NCI-H460 (cell line): ENCODE measurements at regions not wholly inside any gene's neighbourhood (a gene's known extent, or its start where the extent isn't known, plus 50 kb on each side); places are given as distances from the start of the nearest gene placed in this dataset.
"Not testable (repeated sequence)": the region's sequence is repeated elsewhere in the genome, so short reads cannot be mapped to it uniquely, and the experiment has no call there.

Source experiments
- DNase-seq: peaks from one replicate; pipeline ENCODE4 v3.0.0-alpha.2; 2016; ENCODE audit warnings: low read depth; ENCODE audit errors: extremely low read depth

DNA sequence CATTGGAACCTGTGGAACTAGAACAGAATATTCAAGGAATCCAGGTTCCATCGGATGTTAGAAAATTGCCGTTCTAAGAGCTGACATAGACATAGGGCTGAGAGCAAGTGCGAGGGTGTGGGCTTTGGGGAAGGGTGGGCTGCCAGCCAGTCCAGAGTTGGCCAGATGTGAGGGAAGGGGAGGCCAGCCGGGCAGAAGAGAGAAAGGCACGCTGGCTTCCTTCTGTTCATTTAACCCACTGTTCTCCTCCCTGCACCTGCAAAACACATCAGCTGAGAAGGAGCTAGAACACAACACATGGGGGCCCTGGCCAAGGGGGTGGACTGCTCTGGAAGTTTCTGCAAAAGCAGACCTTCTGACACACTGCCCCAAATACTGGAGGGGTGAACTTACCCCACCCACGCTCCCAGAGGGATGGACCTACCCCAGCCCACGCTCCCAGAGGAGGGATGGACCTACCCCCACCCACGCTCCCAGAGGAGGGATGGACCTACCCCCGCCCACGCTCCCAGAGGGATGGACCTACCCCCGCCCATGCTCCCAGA lies 98.0 kb downstream of the SHANK2 start:
- no peak for DNase-seq

GRCh38 chr11:71153005-71153390 lies 99.4 kb downstream of the SHANK2 start:
- DNase-seq = no peak

- not testable (repeated sequence) for DNase-seq
Observed at GRCh38 chr11:71152312-71153004, 99.9 kb downstream of the SHANK2 start.

GRCh38 chr11:71151561-71151960 lies 100.8 kb downstream of the SHANK2 start:
- no peak for DNase-seq

DNA sequence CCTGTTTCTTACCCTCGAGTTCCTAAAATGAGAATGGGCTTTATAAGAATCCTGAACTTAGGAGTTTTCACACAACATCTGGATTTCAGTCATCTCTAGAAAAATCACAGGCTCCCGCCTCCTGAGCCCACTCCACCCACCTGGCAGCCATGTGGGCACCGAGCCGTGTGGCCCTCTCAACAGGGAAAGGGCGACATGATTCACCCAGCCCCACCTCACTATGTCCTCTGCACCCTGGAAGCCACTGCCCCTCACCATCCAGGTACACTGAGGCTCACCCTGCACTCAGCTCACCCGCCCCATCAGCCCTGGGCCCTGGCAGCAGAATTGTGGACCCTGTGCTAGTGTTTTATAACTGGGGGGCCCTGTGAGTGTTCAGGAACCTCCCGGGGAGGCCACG lies 101.5 kb downstream of the SHANK2 start:
- no peak for DNase-seq

- DNase-seq = no peak
Observed at GRCh38 chr11:71148716-71149115, 103.7 kb downstream of the SHANK2 start.

- DNase-seq = no peak
Observed at GRCh38 chr11:71147331-71147730, 105.0 kb downstream of the SHANK2 start.

DNA sequence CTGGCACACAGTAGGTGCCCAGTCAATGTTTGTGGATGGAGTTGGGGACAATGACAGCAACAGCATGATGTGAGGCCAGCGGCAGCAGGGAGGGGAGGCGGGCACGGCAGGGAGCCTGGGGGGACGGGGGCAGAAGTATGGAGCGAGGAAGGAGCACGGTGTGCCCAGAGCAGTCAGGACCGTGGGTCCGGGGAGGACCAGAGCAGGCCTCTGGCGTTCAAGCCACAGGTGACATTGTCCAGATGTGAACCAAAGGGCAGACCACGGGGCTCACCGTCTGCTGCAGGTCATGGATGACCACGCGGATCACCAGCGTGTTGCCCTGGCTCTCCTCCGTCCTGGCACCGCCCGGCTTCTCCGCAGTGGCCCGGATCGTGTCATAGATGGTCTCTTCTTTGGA lies 105.5 kb downstream of the SHANK2 start:
- no peak for DNase-seq

DNA sequence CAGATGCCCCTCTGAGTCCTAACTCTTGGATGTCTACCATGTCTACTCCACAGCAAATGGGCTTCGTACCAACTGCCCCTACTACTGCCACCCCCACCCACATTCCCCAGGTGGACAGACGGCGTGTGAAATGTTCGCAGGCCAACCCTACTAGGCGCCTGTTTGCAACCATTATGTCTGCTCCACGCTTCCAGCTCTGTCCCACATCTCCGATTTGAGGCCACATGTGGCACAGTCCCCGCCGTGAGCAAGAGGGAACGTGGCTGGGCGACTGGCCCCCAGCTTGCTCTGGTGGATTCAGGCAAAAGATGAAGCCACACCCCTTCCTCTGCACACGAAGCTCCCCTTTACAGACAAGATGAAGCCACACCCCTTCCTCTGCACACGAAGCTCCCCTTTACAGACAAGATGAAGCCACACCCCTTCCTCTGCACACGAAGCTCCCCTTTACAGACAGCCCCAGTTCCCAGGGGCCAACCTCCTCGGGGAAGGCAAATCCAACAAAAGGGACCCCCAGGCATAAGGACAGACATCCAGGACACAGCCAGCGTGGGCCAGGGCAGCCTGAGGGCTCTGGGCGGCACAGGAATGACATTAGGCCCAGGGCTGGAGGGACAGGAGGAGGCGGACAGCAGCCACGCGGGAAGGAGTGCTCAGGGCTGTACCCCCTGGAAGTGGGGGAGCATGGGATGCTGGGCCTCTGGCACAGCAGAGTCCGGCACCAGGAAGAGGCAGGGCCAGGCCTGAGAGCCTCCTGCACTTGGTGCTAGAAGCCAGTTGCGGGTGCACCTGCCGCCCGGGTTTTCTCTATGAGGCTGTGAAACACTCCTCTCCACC lies 106.2 kb downstream of the SHANK2 start:
- DNase-seq = no peak

GRCh38 chr11:71145368-71145767 lies 107.0 kb downstream of the SHANK2 start:
- DNase-seq = no peak

- no peak for DNase-seq
Observed at GRCh38 chr11:71144736-71145135, 107.6 kb downstream of the SHANK2 start.

- no peak for DNase-seq
Observed at GRCh38 chr11:71144010-71144409, 108.4 kb downstream of the SHANK2 start.

DNA sequence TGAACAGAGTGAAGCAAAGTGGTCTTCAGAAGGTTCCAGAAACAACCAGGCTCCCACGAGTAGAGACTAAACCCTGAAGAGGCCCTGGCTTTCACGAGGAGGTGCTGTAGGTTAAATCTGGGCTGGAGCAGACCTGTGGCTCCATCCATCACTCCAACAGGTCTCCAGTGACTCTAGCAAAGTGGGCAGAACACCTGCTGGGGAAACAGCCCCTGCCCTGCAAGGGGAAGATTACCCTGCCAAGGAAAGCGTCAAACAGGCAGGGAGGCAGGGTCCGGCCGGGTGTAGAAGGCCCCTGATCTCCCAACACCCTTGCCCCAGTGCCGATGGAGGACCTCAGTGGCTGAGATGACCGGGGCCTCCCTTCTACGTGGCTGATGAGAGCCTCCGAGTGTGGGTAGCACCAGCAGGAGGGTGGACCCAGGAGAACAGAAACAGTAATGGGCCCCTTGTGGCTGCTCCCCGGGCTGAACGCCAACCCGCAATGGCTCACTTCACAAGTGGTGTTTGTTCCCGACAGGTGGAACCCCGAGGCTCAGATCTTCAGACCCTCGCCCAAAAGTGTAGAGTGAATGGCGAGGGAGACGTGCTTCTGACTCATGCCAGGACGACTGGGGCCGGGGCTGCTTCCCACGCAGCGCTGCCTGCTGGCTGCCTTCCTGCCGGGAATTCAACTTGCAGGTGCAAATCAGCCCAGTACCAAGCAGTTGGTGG lies 112.0 kb downstream of the SHANK2 start:
- DNase-seq = no peak

DNA sequence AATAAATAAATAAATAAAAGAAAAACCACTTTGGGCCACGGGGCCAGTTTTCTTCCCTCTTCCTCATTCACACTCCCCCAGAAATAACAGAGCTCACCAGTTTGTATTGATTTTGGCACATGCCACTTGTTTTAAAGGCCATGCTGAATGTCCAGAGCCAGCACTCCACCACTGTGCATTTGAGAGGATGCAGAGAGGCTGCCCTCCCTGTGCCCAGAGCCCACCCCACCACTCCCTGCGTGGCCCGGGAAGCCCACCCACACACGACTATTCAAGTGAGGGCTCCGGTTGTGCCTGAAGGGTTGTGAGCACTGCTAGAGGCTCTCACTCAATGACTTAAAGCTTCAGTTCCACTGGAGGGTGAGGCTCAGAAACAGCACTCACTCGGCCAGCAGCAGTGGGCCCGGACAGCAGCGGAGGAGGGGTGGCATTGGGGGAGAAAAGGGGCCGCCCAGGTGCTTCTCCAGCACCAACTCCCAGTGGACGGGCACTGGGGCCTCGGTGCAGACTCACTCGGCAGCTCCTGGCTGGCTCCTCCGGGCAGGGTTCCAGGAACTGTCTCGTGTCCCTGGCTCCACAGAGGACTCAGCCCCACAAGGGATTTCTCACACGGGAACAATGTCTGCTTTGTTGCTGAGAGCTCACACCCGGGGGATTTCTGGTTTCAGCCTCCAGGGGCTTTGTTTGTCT lies 112.7 kb downstream of the SHANK2 start:
- no peak for DNase-seq

DNA sequence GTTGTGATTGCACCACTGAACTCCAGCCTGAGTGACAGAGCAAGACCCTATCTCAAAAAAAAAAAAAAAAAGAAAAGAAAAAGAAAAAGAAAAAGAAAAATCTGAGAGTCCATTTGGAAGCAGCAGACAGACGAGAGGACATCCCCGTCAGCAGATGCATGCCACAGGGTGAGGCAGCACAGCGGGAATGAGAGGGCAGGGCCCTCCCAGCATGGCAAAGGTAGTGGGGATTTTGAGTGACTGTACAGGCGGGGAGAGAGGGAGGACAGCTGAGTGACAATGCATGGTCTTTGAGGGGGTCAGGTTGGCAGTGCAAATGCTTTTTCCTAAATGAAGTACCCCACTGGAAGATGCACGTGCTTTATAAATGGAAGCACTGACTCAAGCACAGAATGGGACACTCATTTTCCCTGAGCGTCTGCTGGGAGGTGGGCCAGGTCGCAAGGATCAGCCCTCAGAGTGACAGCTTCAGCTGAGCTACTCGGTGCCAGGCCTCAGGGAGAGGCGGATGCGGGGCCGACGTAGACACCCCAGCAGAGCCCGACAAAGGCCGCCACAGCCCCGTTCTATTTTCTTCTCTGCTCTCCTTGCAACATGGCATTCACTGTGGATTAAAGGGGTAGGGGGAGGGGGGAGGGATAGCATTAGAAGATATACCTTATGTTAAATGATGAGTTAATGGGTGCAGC lies 113.5 kb downstream of the SHANK2 start:
- DNase-seq = no peak

DNA sequence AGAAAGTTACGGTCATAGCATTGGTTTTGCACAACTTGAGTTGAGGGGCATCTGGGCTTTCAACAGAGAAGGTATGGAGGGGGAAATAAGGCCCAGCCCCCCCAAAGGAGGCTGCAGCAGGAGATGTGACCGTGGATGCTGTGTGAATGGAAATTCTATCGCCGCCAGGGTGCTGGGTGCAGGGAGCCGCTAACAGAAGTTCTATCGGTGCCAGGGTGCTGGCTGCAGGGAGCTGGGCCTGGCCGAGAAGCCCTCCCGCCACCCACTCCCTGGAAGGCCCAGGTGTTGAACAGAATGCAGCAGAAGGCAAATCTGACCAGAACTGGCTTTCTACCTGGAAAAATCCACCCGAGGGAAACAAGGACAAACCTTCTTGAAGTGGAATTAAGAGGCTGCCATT lies 115.0 kb downstream of the SHANK2 start:
- no peak for DNase-seq

DNA sequence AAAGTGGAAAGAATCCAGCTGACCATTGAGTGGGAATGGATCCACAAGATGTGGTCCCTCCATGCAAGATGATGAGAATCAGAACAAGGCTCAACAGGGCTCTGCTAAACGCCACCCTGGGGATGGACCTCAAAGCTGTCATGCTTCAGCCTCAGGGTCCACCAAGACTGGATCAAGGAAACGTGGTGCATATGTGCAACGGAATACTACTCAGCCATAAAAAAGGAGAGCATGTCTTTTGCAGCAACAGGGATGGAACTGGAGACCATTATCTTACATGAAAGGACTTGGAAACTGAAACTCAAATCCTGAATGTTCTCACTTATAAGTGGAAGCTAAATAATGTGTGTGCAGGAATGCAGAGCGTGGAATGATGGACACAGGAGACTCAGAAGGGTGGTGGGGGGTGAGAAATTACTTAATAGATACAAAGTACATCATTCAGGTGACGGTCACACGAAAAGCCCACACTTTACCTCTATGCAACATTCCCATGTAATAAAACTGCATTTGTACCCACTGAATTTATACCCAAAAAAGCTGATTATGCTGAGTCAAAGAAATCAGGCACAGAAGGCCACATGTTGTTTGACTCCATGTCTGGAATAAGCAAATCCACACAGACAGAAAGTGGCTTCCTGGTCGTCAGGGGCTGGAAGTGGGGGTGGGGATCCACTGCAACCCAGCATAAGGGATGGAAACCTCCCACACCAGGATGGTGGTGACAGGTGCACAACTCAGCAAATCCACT lies 116.1 kb downstream of the SHANK2 start:
- no peak for DNase-seq

DNA sequence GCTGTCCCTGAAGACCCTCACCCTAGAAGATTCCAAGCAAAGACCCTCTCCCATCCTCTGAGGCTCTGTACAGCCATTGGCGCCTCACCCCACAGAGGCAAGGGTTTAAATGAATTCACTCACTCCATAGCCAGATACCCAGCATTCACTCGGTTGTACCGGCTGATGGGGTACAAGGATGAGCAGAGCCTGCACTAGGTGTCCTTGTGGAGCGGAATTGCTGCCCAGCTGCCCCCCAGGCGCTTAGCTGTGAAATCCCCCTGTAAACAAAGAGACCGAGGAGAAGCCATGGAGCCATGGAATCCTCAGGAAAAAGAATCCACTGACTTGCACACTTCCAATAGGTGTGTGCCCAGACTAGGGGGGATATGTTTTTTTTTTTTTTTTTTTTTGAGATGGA lies 117.3 kb downstream of the SHANK2 start:
- DNase-seq = no peak

DNA sequence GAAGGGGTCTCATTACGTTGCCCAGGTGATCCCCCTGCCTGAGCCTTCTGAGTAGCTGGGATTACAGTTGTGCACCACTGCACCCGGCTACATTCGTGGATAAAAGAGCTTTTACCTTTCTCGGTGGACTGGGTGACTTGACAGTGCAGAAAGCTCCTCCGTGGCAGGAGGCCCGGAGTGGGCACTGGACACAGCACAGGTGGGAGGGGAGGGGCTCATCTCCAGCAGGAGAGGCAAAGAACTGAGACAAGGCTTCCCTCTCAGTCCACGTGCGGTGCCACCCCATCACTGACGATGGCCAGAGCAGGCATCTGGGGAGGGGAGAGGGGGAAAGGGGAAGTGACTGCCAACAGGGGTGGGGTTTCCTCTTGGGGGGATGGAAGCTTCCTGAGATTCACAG lies 118.4 kb downstream of the SHANK2 start:
- no peak for DNase-seq
